Peyer's patch (tissue), 4 donors: ENCODE measurements at regions not wholly inside any gene's neighbourhood (a gene's known extent, or its start where the extent isn't known, plus 50 kb on each side); places are given as distances from the start of the nearest gene placed in this dataset.

Experiments
- DNase-seq, 3 donors: peaks; one replicate each; pipeline ENCODE4 v3.0.0-alpha.2; 2017 to 2019
- H3K27ac ChIP-seq, 4 donors: fragments of 200-600 bp; sonication (generic); one replicate each; pipeline ENCODE4 v1.5.1; 2016 to 2019
- H3K27me3 ChIP-seq, 2 donors: fragments of 200-600 bp; sonication (generic); one replicate each; pipeline ENCODE4 v1.5.1; 2019
- H3K36me3 ChIP-seq, 3 donors: fragments of 200-600 bp; sonication (generic); one replicate each; pipeline ENCODE4 v1.5.1; 2016 to 2019
- H3K4me1 ChIP-seq, 4 donors: fragments of 200-600 bp; sonication (generic); one replicate each; pipeline ENCODE4 v1.5.1; 2016 to 2019
- H3K4me3 ChIP-seq, 4 donors: fragments of 200-600 bp; sonication (generic); 1 replicate in 3 of 4; 2 replicates in 1 of 4; pipeline ENCODE4 v1.5.1; 2016 to 2019; ENCODE audit warnings: mild to moderate bottlenecking in 1 of 4
- H3K9me3 ChIP-seq, 4 donors: fragments of 200-600 bp; sonication (generic); one replicate each; pipeline ENCODE4 v1.5.1; 2016 to 2019; ENCODE audit warnings: mild to moderate bottlenecking in 1 of 4
- POLR2A ChIP-seq, 2 donors: fragments of 450-650 bp; IDR thresholded peaks; one replicate each; pipeline ENCODE4 v1.5.1; 2017; ENCODE audit warnings: antibody characterized with exemption in 2 of 2, mild to moderate bottlenecking in 2 of 2, moderate library complexity in 2 of 2
- TF ChIP-seq, protein P1 (sequence below), 6 experiments: fragments of 450-650 bp in 4 of 6; fragments of 200-600 bp in 2 of 6; sonication (generic) in 1 of 6; IDR thresholded peaks; one replicate each; pipeline ENCODE4 v1.5.1; 2017 to 2019; ENCODE audit warnings: antibody characterized with exemption in 6 of 6, mild to moderate bottlenecking in 3 of 6, moderate library complexity in 1 of 6

GRCh38 chr2:105609746-105610402 lies 134.8 kb upstream of the NCK2 start:
- no peak for DNase-seq
- no peaks in the 10 kb centered on the region for H3K27me3 ChIP-seq
- TF ChIP-seq POLR2A (IDR thresholded peaks at IDR 0.05): no peak
- TF ChIP-seq, protein P1, sequence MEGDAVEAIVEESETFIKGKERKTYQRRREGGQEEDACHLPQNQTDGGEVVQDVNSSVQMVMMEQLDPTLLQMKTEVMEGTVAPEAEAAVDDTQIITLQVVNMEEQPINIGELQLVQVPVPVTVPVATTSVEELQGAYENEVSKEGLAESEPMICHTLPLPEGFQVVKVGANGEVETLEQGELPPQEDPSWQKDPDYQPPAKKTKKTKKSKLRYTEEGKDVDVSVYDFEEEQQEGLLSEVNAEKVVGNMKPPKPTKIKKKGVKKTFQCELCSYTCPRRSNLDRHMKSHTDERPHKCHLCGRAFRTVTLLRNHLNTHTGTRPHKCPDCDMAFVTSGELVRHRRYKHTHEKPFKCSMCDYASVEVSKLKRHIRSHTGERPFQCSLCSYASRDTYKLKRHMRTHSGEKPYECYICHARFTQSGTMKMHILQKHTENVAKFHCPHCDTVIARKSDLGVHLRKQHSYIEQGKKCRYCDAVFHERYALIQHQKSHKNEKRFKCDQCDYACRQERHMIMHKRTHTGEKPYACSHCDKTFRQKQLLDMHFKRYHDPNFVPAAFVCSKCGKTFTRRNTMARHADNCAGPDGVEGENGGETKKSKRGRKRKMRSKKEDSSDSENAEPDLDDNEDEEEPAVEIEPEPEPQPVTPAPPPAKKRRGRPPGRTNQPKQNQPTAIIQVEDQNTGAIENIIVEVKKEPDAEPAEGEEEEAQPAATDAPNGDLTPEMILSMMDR (IDR thresholded peaks at IDR 0.05): no peak
- no peaks in the 10 kb centered on the region for H3K36me3 ChIP-seq
- no peaks in the 10 kb centered on the region for H3K9me3 ChIP-seq
- no peak overlapping the region for H3K4me3 ChIP-seq
- H3K27ac ChIP-seq: peak overlapping the region in 2 of 4 donors; percentile 21 to 65
- H3K4me1 ChIP-seq: peaks cover 0 to 41% (median 3%) of the 10 kb centered on the region in 4 donors

GRCh38 chr2:105607920-105608504 lies 136.7 kb upstream of the NCK2 start:
- Histone ChIP-seq H3K36me3 (no peaks in the 10 kb centered on the region), H3K27ac (no peak overlapping the region), H3K9me3 (no peaks in the 10 kb centered on the region), H3K4me1 (peaks cover 0 to 40% (median 3%) of the 10 kb centered on the region in 4 donors), H3K4me3 (no peak overlapping the region), H3K27me3 (no peaks in the 10 kb centered on the region)
- DNase-seq: no peak
- no peak for TF ChIP-seq POLR2A (IDR thresholded peaks at IDR 0.05)
- TF ChIP-seq, protein P1 (IDR thresholded peaks at IDR 0.05): no peak

GRCh38 chr2:105606081-105606480 lies 138.6 kb upstream of the NCK2 start:
- no peak for DNase-seq
- Histone ChIP-seq H3K4me3 (no peak overlapping the region), H3K36me3 (no peaks in the 10 kb centered on the region), H3K9me3 (no peaks in the 10 kb centered on the region), H3K27ac (no peak overlapping the region), H3K4me1 (peaks cover 0 to 22% (median 3%) of the 10 kb centered on the region in 4 donors), H3K27me3 (no peaks in the 10 kb centered on the region)
- TF ChIP-seq POLR2A (IDR thresholded peaks at IDR 0.05): no peak
- TF ChIP-seq, protein P1 (IDR thresholded peaks at IDR 0.05): no peak

GRCh38 chr2:105604938-105605337 lies 139.8 kb upstream of the NCK2 start:
- no peak overlapping the region for H3K4me3 ChIP-seq
- peak overlapping the region in 2 of 4 donors; percentile 13 to 38 for H3K27ac ChIP-seq
- H3K27me3 ChIP-seq: no peaks in the 10 kb centered on the region
- peaks cover 0 to 11% (median 3%) of the 10 kb centered on the region in 4 donors for H3K4me1 ChIP-seq
- H3K36me3 ChIP-seq: no peaks in the 10 kb centered on the region
- TF ChIP-seq, protein P1 (IDR thresholded peaks at IDR 0.05): no peak
- TF ChIP-seq POLR2A (IDR thresholded peaks at IDR 0.05): no peak
- no peaks in the 10 kb centered on the region for H3K9me3 ChIP-seq
- DNase-seq: no peak

- no peak for DNase-seq
- H3K4me1 ChIP-seq: no peaks in the 10 kb centered on the region
- H3K4me3 ChIP-seq: no peak overlapping the region
- no peaks in the 10 kb centered on the region for H3K27me3 ChIP-seq
- H3K27ac ChIP-seq: no peak overlapping the region
- no peaks in the 10 kb centered on the region for H3K9me3 ChIP-seq
- H3K36me3 ChIP-seq: no peaks in the 10 kb centered on the region
- TF ChIP-seq, protein P1 (IDR thresholded peaks at IDR 0.05): no peak
- TF ChIP-seq POLR2A (IDR thresholded peaks at IDR 0.05): no peak
Observed at GRCh38 chr2:105600949-105601794, 143.5 kb upstream of the NCK2 start.
